HG02981 (cell line): ENCODE measurements at regions not wholly inside any gene's neighbourhood (a gene's known extent, or its start where the extent isn't known, plus 50 kb on each side); places are given as distances from the start of the nearest gene placed in this dataset.

ENCODE experiments used
- ATAC-seq: cut with Tn5 transposase; IDR thresholded peaks from one replicate; pipeline ENCODE4 v1.9.1; 2021; ENCODE audit warnings: mild to moderate bottlenecking, moderate library complexity; ENCODE audit not compliant: unreplicated experiment

DNA sequence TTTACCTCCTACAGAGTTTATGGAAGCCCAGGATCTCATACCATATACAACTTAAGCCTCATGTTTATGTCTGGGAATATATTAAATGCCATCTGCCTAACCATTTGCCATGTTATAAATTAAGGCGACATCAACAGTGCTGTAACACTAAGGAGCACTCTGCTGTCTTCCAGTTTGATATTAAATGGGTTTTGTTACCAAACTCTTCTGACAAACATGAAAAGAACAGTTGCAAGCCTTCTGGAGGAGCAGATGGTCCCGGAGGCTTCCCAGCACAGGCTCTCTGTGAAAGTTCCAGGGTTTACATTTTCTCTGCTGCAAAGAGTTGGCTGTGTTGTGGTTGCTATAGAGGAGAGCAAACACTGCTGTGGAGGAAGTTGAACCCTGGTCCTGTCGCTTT, 545.3 kb upstream of the SALL1 start:
- ATAC-seq = no peak

GRCh38 chr16:51691109-51691508, 540.0 kb upstream of the SALL1 start:
- no peak for ATAC-seq

GRCh38 chr16:51685498-51685897, 534.4 kb upstream of the SALL1 start:
- ATAC-seq = no peak

DNA sequence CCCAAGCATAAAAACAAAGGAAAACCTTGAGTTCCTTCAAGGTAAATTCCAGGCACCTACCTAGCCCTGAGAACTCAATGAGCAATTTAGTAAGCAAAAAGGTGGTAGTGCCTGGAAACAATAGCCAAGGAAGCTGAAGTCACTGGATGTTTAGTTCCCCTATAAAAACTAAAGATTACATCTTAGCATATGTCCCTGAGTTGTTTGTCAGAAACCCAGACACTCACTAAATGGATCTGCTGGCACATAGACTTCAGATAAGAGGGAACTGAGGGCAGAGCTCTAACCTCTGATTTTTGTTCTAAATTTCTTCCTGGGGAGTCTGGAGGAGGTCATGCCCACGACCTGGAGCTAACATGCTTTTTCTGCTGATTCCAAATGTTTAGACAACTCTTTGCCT, 532.8 kb upstream of the SALL1 start:
- no peak for ATAC-seq

GRCh38 chr16:51682905-51683304, 531.8 kb upstream of the SALL1 start:
- ATAC-seq = no peak

DNA sequence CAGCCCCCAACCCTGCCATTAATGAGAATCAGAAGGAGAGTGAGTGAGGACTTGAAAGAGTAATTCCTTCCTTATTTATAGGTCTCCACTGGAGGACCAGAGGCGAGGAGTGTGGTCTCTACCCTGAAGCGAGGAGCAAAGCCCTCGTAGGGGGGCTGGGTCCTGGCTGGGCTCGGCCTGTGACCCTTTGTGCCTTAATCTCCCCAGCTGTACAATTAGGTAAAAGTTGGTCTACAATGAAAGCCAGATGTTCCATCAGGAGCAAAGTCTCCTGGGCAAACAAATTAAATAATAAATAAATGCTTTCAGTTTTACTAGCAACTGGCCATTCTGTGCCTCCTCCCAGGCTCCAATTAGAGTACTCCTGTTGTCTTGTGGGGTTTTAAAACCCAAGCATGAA, 523.5 kb upstream of the SALL1 start:
- ATAC-seq = no peak

GRCh38 chr16:51670527-51670926, 519.5 kb upstream of the SALL1 start:
- ATAC-seq = no peak

DNA sequence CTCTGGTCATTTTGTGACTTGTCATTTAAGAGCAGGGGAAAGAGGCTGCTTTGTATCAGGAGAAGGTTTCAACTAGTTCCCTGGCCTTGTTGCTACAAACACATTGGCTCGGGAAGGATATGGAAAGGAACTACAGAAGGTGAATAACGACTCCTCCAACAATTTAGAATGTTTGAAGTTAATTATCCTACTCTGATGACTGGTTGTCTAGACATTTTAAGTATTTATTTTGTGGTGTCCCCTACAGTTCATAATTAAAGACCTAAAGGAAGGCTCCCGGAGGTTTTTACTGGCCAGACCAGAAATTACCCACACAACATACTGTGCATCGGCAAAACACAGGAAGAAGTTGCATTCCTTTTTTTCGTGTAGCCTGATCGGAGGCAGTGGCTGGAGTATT, 515.8 kb upstream of the SALL1 start:
- ATAC-seq = no peak

GRCh38 chr16:51666074-51666473, 515.0 kb upstream of the SALL1 start:
- no peak for ATAC-seq

- ATAC-seq = no peak
Measured at GRCh38 chr16:51665436-51665998, 514.4 kb upstream of the SALL1 start.

DNA sequence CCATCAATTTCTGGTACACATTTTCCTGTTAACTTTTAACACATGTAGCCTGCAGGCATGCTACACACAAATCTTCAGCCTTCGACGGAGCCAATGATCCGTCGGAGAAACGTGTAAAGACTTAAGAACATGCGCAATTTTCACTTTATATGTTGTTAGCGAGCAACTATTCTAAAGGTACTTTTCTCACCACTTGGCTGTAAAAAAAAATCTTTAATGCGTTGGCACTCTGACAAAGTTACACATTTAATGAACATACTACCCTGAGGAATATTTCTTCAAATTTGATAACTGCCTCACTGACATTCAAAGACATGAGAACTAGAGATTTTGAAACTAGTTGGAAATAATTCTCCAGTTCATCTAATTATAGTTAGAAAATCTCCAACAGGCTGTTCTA, 507.5 kb upstream of the SALL1 start:
- no peak for ATAC-seq

DNA sequence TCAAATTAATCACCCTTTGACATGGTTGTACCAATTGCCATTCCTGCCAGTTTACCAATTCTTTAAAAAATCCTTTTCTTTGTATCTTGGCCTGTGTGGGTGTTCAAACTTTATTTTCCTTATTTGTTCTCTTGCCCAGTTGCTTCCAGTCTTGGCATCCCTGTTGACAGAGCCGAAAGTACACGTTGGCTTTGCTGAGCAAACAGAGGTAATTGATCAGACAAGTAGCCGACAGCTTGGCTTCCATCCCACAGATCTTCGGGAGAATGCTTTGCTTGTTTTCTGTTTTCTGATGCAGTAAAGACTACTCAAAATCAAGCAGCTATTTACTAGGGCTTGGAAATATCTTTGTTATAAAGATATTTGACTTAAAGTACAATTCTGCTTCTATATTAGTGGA, 506.8 kb upstream of the SALL1 start:
- ATAC-seq = no peak

- no peak for ATAC-seq
Measured at GRCh38 chr16:51655249-51655648, 504.2 kb upstream of the SALL1 start.

DNA sequence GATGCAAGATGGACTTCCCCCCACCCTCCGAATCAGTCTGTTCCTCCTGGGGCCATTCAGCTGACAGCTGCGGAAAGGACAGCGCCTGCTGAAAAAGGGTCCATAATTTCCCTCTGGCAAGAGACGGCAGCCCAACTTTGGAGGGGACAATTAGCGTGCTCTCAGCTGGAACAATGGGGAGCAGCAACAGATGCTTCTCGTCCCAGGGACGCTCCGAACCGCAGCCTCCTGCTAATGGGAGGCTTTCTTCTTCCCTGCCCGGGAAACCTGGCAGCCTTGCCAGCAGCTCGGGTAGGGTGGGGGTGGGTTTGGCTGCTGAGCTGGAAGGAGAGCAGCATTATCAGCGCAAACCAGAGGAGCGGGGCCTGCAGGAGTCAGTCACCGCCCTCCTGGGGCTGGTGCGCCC, 500.0 kb upstream of the SALL1 start:
- no peak for ATAC-seq

DNA sequence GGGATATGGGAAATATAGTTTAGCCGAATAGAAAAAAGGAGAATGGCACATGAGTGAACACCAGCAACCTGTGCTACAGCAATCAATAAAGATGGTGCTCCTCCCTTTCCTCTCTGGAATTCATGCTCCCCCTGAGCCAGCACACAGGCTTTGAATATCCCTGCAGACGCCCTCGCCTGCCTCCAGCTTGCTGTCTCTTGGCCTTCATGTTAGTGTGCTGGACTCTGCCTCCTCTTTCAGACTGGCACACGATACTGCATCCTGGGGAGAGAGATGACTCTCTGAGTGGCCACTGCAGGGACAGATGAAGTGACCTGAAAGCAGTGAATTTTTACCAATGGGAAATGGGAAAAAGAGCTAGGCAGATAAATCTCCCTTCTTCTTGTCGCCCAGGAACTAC, 498.6 kb upstream of the SALL1 start:
- ATAC-seq = no peak

DNA sequence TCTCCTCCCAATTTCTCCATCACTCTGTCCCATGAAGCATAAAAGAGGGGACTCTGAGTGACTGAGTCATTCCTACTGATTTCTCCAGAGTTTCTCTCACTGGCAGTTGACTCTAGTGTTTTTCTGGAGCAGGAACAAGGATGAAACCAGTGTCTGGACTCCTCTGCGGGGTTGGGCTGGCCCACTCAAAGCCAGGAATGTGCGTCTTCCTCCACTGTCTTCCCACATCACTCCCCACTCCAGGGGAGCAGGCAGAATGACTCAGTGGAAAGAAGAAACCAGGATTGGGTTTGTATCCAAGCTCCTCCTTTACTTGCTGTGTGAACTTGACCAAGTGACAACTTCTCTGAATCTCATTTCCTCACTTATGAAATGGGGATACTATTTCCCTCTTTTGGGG, 497.5 kb upstream of the SALL1 start:
- ATAC-seq = no peak

DNA sequence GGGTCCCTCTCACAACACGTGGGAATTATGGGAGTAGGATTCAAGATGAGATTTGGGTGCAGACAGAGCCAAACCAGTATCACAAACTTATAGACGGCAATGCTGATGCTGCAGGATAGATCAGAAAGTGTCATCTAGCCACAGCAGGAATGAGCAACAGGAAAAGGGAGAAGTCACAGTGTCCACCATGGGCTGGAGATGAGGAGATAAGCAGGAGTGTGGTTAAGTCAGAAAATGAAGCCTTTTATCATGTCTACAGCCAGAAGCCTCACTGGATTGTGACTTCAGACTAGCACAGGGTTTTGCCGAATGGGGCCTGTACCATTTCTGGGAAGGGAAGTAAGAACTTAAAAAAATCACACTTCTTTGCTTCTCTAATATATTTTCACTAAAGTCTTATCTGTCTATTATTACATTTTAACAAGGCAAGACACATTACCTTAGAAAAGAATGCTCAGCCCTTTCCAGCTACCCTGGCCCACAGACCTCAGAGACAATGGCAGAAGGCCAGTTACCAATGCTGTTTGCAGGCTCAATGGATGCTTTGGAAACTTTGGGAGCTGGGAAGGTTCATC, 490.2 kb upstream of the SALL1 start:
- ATAC-seq = no peak

GRCh38 chr16:51640196-51640595, 489.1 kb upstream of the SALL1 start:
- ATAC-seq = no peak

- ATAC-seq = no peak
Measured at GRCh38 chr16:51638339-51639135, 487.5 kb upstream of the SALL1 start.

DNA sequence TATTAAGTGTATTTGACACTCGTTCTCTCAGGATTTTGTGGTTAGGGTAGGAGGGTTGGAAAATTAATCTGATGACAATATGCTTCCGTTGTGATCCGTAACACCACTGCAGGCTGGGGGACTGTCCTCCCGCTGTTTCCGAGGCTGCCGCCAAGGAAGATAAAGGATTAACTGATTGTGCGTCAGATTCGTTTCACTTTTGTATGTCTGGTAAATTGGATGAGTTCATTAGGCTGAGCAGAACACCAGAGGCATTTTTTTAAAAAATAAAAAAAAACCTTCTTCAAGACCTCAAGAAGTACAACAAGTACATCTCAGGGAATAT, 486.7 kb upstream of the SALL1 start:
- ATAC-seq = no peak

DNA sequence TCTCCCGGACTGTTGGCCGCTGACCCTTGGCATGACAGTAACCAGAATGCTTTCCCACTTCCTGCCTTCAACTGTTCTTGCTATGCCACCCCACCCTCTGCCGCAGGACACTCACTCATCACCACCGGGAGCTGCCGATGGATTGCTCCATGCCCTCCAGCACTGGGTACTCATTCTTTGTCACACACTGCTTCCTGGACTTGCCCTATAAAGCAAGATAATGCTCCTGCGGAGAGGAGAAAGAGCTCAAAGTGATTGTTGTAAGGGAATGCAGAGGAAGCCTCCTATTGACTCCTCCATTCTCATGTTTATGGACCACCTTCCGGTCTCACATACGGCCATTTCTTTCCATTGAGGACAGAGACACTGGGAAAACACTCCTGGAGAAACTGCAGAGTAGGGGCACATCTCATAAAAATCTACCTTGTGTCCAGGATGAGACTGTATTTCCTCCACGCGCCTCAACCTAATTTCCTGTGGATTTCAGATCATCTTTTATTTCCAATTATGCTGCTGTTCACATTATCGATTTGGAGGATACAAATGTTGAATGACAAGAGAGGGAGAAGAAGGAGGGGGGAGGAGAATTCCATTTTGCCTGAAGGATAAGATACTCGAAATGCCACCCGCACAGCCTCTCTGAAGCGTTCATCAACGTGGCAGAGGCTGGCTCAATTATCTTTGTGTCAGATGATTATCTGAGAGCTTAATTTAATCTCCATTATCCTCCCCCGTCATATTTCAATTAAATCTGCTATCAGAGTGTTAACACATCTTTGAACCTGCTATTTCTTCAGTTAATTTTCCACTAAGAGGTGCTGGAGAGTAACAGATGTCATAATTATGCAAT, 486.1 kb upstream of the SALL1 start:
- ATAC-seq = no peak

- ATAC-seq = no peak
Measured at GRCh38 chr16:51635181-51635580, 484.1 kb upstream of the SALL1 start.
